Erythroblast (primary cell): ENCODE measurements at regions not wholly inside any gene's neighbourhood (a gene's known extent, or its start where the extent isn't known, plus 50 kb on each side); places are given as distances from the start of the nearest gene placed in this dataset.

Experiments used
- GATA1 ChIP-seq: IDR thresholded peaks from 2 replicates; pipeline ENCODE4 v1.6.1; 2011; ENCODE audit warnings: low read depth, mild to moderate bottlenecking, control low read depth, low read length, moderate library complexity
- POLR2A ChIP-seq: IDR thresholded peaks from 2 replicates; pipeline ENCODE4 v1.6.1; 2011; ENCODE audit warnings: mild to moderate bottlenecking, low read length

DNA sequence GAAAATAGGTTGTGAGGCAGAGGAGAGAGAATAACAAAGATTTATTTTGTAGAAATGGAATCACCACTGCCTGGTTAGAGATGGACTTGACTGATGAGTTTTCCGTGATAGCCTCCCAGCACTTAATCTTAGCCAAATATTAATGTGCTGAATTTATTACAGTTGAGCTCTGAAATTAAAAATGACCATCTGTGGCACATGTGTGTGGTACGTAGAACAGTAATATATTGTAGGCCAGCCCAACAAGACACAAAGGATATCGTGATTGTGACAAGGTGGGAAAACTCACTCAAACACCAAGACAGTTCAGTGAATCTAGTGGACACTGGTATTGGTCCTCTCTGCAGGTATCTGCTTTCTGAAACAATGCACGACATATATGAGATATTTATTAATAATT is 119.4 kb downstream of the HAO1 start:
- TF ChIP-seq POLR2A (no peak), GATA1 (no peak)
